ENCODE measurements at regions not wholly inside any gene's neighbourhood (a gene's known extent, or its start where the extent isn't known, plus 50 kb on each side); places are given as distances from the start of the nearest gene placed in this dataset.

GRCh38 chrX:94204524-94204923 lies 530.5 kb downstream of the FAM133A start (continued):
- TF ChIP-seq GABPA (IDR thresholded peaks at IDR 0.05; ENCODE audit: borderline replicate concordance, insufficient read depth, low read length) (no peak), CEBPB (IDR thresholded peaks at IDR 0.05; ENCODE audit: low read depth, low read length) (no peak), YY1 (IDR thresholded peaks at IDR 0.05; ENCODE audit: low read depth, low read length) (no peak), SAP30 (IDR thresholded peaks at IDR 0.05; ENCODE audit: insufficient read depth, insufficient replicate concordance, low read length) (no peak), KDM5A (IDR thresholded peaks at IDR 0.05; ENCODE audit: low read length) (no peak), ZNF274 (IDR thresholded peaks at IDR 0.05; ENCODE audit: borderline replicate concordance, extremely low read depth, low read length) (no peak)
- TF ChIP-seq, protein P1, sequence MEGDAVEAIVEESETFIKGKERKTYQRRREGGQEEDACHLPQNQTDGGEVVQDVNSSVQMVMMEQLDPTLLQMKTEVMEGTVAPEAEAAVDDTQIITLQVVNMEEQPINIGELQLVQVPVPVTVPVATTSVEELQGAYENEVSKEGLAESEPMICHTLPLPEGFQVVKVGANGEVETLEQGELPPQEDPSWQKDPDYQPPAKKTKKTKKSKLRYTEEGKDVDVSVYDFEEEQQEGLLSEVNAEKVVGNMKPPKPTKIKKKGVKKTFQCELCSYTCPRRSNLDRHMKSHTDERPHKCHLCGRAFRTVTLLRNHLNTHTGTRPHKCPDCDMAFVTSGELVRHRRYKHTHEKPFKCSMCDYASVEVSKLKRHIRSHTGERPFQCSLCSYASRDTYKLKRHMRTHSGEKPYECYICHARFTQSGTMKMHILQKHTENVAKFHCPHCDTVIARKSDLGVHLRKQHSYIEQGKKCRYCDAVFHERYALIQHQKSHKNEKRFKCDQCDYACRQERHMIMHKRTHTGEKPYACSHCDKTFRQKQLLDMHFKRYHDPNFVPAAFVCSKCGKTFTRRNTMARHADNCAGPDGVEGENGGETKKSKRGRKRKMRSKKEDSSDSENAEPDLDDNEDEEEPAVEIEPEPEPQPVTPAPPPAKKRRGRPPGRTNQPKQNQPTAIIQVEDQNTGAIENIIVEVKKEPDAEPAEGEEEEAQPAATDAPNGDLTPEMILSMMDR (IDR thresholded peaks at IDR 0.05; ENCODE audit: control extremely low read depth in 1 of 3, insufficient read depth in 1 of 3, low read depth in 1 of 3, low read length in 3 of 3), result no peak

Measured in H1 (cell line).